ENCODE measurements at regions not wholly inside any gene's neighbourhood (a gene's known extent, or its start where the extent isn't known, plus 50 kb on each side); places are given as distances from the start of the nearest gene placed in this dataset.

DNA sequence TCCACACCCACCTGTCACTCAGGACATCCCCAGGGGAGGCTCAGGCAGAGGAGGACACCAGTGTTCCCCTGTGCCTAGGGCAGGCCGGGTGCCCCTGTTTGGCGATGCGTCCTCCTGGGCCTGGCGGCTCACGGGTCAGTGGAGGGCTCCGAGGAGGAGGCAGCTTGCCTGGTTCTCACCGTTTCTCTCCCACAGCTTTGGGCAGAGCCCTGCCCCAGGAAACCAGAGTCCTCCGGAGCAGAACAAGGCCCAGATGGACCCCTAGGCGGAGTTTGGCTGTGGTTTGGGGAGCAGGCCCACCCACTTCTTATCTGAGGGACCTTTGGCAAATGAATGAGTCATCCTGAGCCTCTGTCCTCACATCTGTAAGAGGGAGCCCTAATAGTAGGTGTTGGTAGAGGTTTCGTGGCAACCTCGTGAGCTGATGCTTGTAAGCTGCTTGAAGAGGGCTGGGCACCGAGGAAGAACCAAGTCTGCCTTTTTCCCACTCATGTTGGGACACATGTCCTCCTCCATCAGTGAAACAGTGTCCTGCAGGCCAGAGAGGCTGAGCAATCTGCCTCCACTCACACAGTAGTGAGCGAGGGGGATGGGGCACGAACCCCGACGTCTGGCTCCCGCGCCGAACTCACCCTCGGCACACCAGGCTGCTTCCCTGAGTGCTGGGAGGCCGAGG, 247.0 kb upstream of the CIBAR2 start:
- FAIRE-seq, result no peak
- no peak for DNase-seq (ENCODE audit: insufficient read length, low spot score)
- no peak for TF ChIP-seq POLR2A (IDR thresholded peaks at IDR 0.05; ENCODE audit: low read depth, low read length)
- TF ChIP-seq POLR2AphosphoS5 (IDR thresholded peaks at IDR 0.05; ENCODE audit: low read depth, low read length), result no peak
- no peak for TF ChIP-seq PAX5 (IDR thresholded peaks at IDR 0.05; ENCODE audit: insufficient read depth, low read length, severe bottlenecking)
- no peak for TF ChIP-seq POU2F2 (IDR thresholded peaks at IDR 0.05; ENCODE audit: low read depth, low read length)
- TF ChIP-seq TAF1 (IDR thresholded peaks at IDR 0.05; ENCODE audit: low read depth, low read length), result no peak
- TF ChIP-seq SPI1 (IDR thresholded peaks at IDR 0.05; ENCODE audit: low read depth, low read length), result no peak

GRCh38 chr16:85360323-85361277, 248.3 kb upstream of the CIBAR2 start:
- FAIRE-seq, result peak; percentile 72
- TF ChIP-seq SPI1 (IDR thresholded peaks at IDR 0.05; ENCODE audit: low read depth, low read length) (no peak), POLR2A (IDR thresholded peaks at IDR 0.05; ENCODE audit: low read depth, low read length) (no peak), POU2F2 (IDR thresholded peaks at IDR 0.05; ENCODE audit: low read depth, low read length) (no peak), PAX5 (IDR thresholded peaks at IDR 0.05; ENCODE audit: insufficient read depth, low read length, severe bottlenecking) (no peak), TAF1 (IDR thresholded peaks at IDR 0.05; ENCODE audit: low read depth, low read length) (no peak), POLR2AphosphoS5 (IDR thresholded peaks at IDR 0.05; ENCODE audit: low read depth, low read length) (no peak)
- DNase-seq (ENCODE audit: insufficient read length, low spot score), result no peak

- DNase-seq (ENCODE audit: insufficient read length, low spot score) (no peak), FAIRE-seq (no peak)
- TF ChIP-seq SPI1 (IDR thresholded peaks at IDR 0.05; ENCODE audit: low read depth, low read length) (no peak), POLR2AphosphoS5 (IDR thresholded peaks at IDR 0.05; ENCODE audit: low read depth, low read length) (no peak), POLR2A (IDR thresholded peaks at IDR 0.05; ENCODE audit: low read depth, low read length) (no peak), POU2F2 (IDR thresholded peaks at IDR 0.05; ENCODE audit: low read depth, low read length) (no peak), TAF1 (IDR thresholded peaks at IDR 0.05; ENCODE audit: low read depth, low read length) (no peak), PAX5 (IDR thresholded peaks at IDR 0.05; ENCODE audit: insufficient read depth, low read length, severe bottlenecking) (no peak)
Observed at GRCh38 chr16:85361441-85362118, 249.3 kb upstream of the CIBAR2 start.

DNA sequence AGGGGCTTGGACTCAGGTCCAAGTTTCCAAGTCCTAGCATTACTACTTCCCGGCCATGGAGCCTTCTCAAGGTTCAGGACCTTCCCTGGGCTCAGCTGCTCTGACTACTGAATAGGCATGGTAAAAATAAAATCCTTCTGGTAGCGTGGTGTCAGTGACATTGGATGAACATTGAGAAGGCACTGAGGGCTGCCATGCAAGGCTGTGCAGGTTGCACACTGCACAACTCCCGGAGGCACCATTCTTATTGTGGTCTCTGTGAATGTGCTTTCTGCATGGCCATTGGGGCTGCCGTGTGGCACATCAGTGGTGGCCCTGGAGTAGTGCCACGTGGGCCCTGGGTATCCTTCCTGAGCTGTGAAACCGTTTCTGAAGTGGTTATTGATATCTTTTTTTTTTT, 250.2 kb upstream of the CIBAR2 start:
- DNase-seq (ENCODE audit: insufficient read length, low spot score) (no peak), FAIRE-seq (no peak)
- no peak for TF ChIP-seq POLR2AphosphoS5 (IDR thresholded peaks at IDR 0.05; ENCODE audit: low read depth, low read length)
- no peak for TF ChIP-seq POU2F2 (IDR thresholded peaks at IDR 0.05; ENCODE audit: low read depth, low read length)
- no peak for TF ChIP-seq SPI1 (IDR thresholded peaks at IDR 0.05; ENCODE audit: low read depth, low read length)
- no peak for TF ChIP-seq TAF1 (IDR thresholded peaks at IDR 0.05; ENCODE audit: low read depth, low read length)
- TF ChIP-seq PAX5 (IDR thresholded peaks at IDR 0.05; ENCODE audit: insufficient read depth, low read length, severe bottlenecking), result no peak
- TF ChIP-seq POLR2A (IDR thresholded peaks at IDR 0.05; ENCODE audit: low read depth, low read length), result no peak

DNA sequence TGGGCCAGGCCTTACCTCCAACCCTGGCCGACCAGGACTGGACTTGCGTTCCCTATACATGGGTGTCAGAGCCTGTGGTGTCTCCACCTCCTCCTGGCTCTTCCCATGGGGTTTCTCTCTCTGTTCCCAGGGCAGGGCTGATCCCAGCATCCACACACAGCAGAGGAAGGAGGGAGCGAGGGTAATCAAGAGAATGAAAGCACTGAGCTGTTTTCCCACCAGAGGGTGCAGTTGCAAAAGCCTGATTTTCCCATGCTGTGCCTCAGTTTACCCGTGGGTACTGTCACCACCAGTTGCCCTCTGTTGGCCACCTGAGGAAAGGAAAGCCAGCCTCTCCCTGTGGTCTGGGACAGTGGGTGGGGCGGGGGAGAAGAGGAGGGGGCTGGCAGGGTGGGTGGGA, 249.7 kb upstream of the GSE1 start:
- no peak for TF ChIP-seq SPI1 (IDR thresholded peaks at IDR 0.05; ENCODE audit: low read depth, low read length)
- TF ChIP-seq POLR2AphosphoS5 (IDR thresholded peaks at IDR 0.05; ENCODE audit: low read depth, low read length), result no peak
- no peak for TF ChIP-seq POU2F2 (IDR thresholded peaks at IDR 0.05; ENCODE audit: low read depth, low read length)
- no peak for TF ChIP-seq PAX5 (IDR thresholded peaks at IDR 0.05; ENCODE audit: insufficient read depth, low read length, severe bottlenecking)
- DNase-seq (ENCODE audit: insufficient read length, low spot score), result no peak
- FAIRE-seq, result no peak

DNA sequence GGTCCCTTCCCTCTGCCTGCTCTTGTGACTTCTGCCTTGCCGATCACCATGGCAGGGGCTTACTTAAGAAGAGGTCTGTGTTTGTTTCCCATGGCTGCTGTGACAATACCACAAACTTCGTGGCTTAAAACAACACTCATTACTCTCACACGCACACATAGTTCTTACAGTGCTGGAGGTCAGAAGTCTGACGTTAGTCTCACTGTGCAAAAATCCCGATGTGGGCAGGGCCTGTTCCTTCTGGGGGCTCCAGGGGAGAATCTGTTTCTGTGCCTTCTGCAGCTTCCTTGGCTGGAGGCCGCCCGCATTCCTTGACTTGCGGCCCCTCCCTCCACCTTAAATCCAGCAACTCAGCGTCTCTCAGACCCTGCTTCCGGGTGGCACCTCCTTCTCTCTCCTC, 249.2 kb upstream of the GSE1 start:
- no peak for TF ChIP-seq SPI1 (IDR thresholded peaks at IDR 0.05; ENCODE audit: low read depth, low read length)
- TF ChIP-seq POLR2A (IDR thresholded peaks at IDR 0.05; ENCODE audit: low read depth, low read length), result no peak
- FAIRE-seq (no peak), DNase-seq (ENCODE audit: insufficient read length, low spot score) (no peak)

DNA sequence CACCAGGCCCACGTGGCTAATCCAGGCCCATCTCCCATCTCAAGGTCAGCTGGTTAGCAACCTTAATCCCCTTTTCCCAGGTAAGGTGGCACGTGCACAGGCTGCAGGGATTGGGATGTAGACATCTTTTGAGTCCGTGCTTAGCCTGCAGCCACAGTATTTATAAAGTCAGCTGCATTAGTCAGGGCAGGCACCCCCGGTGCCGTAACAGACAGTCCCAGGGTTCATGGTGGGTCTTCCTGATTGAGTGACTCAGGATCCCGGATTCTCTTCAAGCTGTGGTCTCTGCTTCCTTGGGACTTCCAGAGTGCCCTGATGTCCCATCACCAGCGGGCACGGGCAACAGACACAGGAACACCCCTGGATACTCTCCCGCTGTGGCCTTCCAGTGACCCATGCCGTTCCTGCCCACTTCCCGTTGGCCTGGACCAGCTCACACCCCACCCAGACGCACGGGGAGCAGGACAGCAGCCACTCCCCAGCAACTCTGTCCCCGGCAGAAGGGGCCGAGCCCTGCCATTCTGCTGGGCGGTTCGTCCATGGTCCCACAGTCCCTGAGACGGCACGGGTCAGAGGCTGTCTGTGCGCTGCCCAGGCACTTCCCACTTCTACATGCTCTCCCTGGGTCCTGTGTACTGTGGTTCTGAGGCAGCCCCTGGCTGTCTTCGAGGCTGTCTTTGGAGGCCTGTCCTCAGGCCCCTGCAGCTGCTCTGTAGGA, 248.6 kb upstream of the GSE1 start:
- FAIRE-seq (no peak), DNase-seq (ENCODE audit: insufficient read length, low spot score) (no peak)
- no peak for TF ChIP-seq POLR2A (IDR thresholded peaks at IDR 0.05; ENCODE audit: low read depth, low read length)
- no peak for TF ChIP-seq SPI1 (IDR thresholded peaks at IDR 0.05; ENCODE audit: low read depth, low read length)
- TF ChIP-seq POU2F2 (IDR thresholded peaks at IDR 0.05; ENCODE audit: low read depth, low read length), result no peak
- no peak for TF ChIP-seq PAX5 (IDR thresholded peaks at IDR 0.05; ENCODE audit: insufficient read depth, low read length, severe bottlenecking)
- no peak for TF ChIP-seq POLR2AphosphoS5 (IDR thresholded peaks at IDR 0.05; ENCODE audit: low read depth, low read length)
- no peak for TF ChIP-seq TAF1 (IDR thresholded peaks at IDR 0.05; ENCODE audit: low read depth, low read length)

DNA sequence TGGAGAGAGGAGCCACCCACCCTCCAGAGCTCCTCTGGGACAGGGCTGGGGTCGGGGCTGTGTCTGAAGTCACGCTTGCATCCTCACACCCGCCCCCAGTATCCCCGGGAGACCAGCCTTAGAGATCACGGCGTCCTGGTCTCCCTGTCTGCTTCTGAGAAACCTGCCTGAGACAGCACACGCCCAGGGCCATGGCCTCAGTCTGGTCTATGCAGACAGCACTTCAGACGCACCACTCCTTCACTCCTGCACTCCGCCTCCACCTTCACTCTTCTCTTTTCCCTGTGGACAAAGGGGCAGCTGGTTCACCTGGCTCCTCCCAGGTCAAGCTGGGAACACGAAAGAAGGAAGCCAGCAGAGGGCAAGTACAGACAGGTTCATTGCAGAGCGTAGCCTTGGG, 248.0 kb upstream of the GSE1 start:
- no peak for TF ChIP-seq POLR2A (IDR thresholded peaks at IDR 0.05; ENCODE audit: low read depth, low read length)
- TF ChIP-seq POLR2AphosphoS5 (IDR thresholded peaks at IDR 0.05; ENCODE audit: low read depth, low read length), result no peak
- no peak for TF ChIP-seq SPI1 (IDR thresholded peaks at IDR 0.05; ENCODE audit: low read depth, low read length)
- TF ChIP-seq PAX5 (IDR thresholded peaks at IDR 0.05; ENCODE audit: insufficient read depth, low read length, severe bottlenecking), result no peak
- no peak for TF ChIP-seq TAF1 (IDR thresholded peaks at IDR 0.05; ENCODE audit: low read depth, low read length)
- no peak for TF ChIP-seq POU2F2 (IDR thresholded peaks at IDR 0.05; ENCODE audit: low read depth, low read length)
- FAIRE-seq (no peak), DNase-seq (ENCODE audit: insufficient read length, low spot score) (no peak)

All from GM12891 (cell line).